ENCODE measurements at regions not wholly inside any gene's neighbourhood (a gene's known extent, or its start where the extent isn't known, plus 50 kb on each side); places are given as distances from the start of the nearest gene placed in this dataset.

DNA sequence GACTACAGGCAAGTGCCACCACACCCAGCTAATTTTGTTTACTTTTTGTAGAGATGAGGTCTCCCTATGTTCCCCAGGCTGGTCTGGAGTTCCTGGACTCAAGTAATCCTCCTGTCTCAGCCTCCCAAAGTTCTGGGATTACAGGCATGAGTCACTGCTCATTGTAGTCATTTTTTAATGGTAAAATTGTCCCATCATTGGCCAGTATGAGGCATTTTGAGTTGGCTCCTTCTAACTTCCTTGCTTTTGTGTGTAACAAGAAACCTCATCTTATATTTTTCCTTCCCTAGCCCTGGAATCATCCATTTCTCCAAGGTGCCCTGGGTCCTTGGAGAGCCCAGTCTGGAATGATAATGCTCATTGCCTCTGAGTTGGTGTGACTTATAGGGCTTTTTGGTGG, 148.5 kb downstream of the INHBB start:
- H3K4me2 ChIP-seq (ENCODE audit: low read depth, low read length) = no peak overlapping the region
- H3K27me3 ChIP-seq (replicated peaks; ENCODE audit: insufficient read depth, low read length) = no peaks in the 10 kb centered on the region
- H3K4me1 ChIP-seq (ENCODE audit: low read length) = no peaks in the 10 kb centered on the region
- DNase-seq = no peak
- H3K27ac ChIP-seq (ENCODE audit: low read length) = no peak overlapping the region
- no peaks in the 10 kb centered on the region for H3K36me3 ChIP-seq (replicated peaks; ENCODE audit: insufficient read depth, low read length)
- H3K9me3 ChIP-seq (replicated peaks; ENCODE audit: insufficient read depth, low read length) = no peaks in the 10 kb centered on the region
- no peaks in the 10 kb centered on the region for H4K20me1 ChIP-seq (ENCODE audit: insufficient read depth, low read length)
- H2AFZ ChIP-seq (ENCODE audit: low read length) = no peak overlapping the region
- H3F3A ChIP-seq (ENCODE audit: insufficient read depth, low read length) = no peaks in the 10 kb centered on the region
- no peaks in the 10 kb centered on the region for H3K9me2 ChIP-seq (replicated peaks; ENCODE audit: insufficient read depth, low read length)
- no peaks in the 10 kb centered on the region for H3K79me2 ChIP-seq (ENCODE audit: low read length)
- no peak for TF ChIP-seq EZH2 (optimal IDR thresholded peaks at IDR 0.05; ENCODE audit: low read depth, low read length)
- no peak for TF ChIP-seq EZH2phosphoT487 (IDR thresholded peaks at IDR 0.05; ENCODE audit: low read length)
- TF ChIP-seq, protein P1, sequence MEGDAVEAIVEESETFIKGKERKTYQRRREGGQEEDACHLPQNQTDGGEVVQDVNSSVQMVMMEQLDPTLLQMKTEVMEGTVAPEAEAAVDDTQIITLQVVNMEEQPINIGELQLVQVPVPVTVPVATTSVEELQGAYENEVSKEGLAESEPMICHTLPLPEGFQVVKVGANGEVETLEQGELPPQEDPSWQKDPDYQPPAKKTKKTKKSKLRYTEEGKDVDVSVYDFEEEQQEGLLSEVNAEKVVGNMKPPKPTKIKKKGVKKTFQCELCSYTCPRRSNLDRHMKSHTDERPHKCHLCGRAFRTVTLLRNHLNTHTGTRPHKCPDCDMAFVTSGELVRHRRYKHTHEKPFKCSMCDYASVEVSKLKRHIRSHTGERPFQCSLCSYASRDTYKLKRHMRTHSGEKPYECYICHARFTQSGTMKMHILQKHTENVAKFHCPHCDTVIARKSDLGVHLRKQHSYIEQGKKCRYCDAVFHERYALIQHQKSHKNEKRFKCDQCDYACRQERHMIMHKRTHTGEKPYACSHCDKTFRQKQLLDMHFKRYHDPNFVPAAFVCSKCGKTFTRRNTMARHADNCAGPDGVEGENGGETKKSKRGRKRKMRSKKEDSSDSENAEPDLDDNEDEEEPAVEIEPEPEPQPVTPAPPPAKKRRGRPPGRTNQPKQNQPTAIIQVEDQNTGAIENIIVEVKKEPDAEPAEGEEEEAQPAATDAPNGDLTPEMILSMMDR (IDR thresholded peaks at IDR 0.05; ENCODE audit: low read length) = no peak
- no peak overlapping the region for H3K4me3 ChIP-seq (ENCODE audit: low read length)
- no peak overlapping the region for H3K9ac ChIP-seq (ENCODE audit: low read length)

DNA sequence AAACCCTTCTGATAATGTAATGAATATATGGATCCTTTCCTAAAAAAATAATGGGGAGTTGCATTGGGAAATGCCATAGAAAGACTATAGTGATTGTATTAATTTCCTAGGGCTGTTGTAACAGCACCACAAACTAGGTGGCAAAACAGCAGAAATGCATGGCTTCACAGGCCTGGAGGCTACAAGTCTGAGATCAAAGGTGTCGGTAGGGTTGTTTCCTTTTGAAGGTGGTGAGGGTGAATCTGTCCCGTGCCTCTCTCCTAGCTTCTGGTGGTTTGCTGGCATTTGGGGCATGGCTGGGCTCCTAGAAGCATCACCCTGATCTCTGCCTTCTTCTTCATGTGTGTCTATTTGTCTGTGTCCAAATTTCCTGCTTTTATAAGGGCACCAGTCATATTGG, 149.7 kb downstream of the INHBB start:
- no peaks in the 10 kb centered on the region for H3K4me1 ChIP-seq (ENCODE audit: low read length)
- no peaks in the 10 kb centered on the region for H3K9me2 ChIP-seq (replicated peaks; ENCODE audit: insufficient read depth, low read length)
- H3K36me3 ChIP-seq (replicated peaks; ENCODE audit: insufficient read depth, low read length) = no peaks in the 10 kb centered on the region
- TF ChIP-seq EZH2 (optimal IDR thresholded peaks at IDR 0.05; ENCODE audit: low read depth, low read length) (no peak), EZH2phosphoT487 (IDR thresholded peaks at IDR 0.05; ENCODE audit: low read length) (no peak)
- TF ChIP-seq, protein P1 (IDR thresholded peaks at IDR 0.05; ENCODE audit: low read length) = no peak
- H3K9ac ChIP-seq (ENCODE audit: low read length) = no peak overlapping the region
- H3K4me3 ChIP-seq (ENCODE audit: low read length) = no peak overlapping the region
- H3K79me2 ChIP-seq (ENCODE audit: low read length) = no peaks in the 10 kb centered on the region
- no peaks in the 10 kb centered on the region for H3K27me3 ChIP-seq (replicated peaks; ENCODE audit: insufficient read depth, low read length)
- no peak for DNase-seq
- no peak overlapping the region for H3K27ac ChIP-seq (ENCODE audit: low read length)
- no peak overlapping the region for H3K4me2 ChIP-seq (ENCODE audit: low read depth, low read length)
- no peaks in the 10 kb centered on the region for H4K20me1 ChIP-seq (ENCODE audit: insufficient read depth, low read length)
- no peaks in the 10 kb centered on the region for H3F3A ChIP-seq (ENCODE audit: insufficient read depth, low read length)
- no peaks in the 10 kb centered on the region for H3K9me3 ChIP-seq (replicated peaks; ENCODE audit: insufficient read depth, low read length)
- no peak overlapping the region for H2AFZ ChIP-seq (ENCODE audit: low read length)

DNA sequence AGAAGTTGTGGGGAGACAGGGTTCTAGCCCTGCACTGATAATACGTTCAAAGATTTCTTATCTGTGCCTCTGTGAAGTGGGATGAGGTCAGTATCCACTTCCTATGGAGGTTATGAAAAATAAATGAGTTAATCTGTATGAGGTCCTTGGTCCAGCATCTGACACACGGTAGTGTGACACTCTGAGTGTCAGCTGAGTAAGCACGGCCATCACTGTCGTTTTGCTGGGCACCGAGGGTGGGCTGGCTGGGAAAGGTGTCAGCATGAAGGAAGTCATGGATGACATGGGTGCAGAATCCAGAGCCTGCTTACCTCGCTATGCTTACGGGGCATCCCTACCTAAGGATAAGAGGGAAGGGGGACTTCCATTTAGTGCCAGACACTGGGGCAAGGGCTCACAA, 150.3 kb downstream of the INHBB start:
- Histone ChIP-seq H3K9me3 (replicated peaks; ENCODE audit: insufficient read depth, low read length) (no peaks in the 10 kb centered on the region), H3F3A (ENCODE audit: insufficient read depth, low read length) (no peaks in the 10 kb centered on the region), H3K4me2 (ENCODE audit: low read depth, low read length) (no peak overlapping the region), H2AFZ (ENCODE audit: low read length) (no peak overlapping the region), H3K27ac (ENCODE audit: low read length) (no peak overlapping the region), H3K36me3 (replicated peaks; ENCODE audit: insufficient read depth, low read length) (no peaks in the 10 kb centered on the region), H3K4me3 (ENCODE audit: low read length) (no peak overlapping the region), H3K27me3 (replicated peaks; ENCODE audit: insufficient read depth, low read length) (no peaks in the 10 kb centered on the region), H3K4me1 (ENCODE audit: low read length) (no peaks in the 10 kb centered on the region), H3K9me2 (replicated peaks; ENCODE audit: insufficient read depth, low read length) (no peaks in the 10 kb centered on the region), H4K20me1 (ENCODE audit: insufficient read depth, low read length) (no peaks in the 10 kb centered on the region), H3K79me2 (ENCODE audit: low read length) (no peaks in the 10 kb centered on the region), H3K9ac (ENCODE audit: low read length) (no peak overlapping the region)
- no peak for DNase-seq
- TF ChIP-seq EZH2phosphoT487 (IDR thresholded peaks at IDR 0.05; ENCODE audit: low read length) (no peak), EZH2 (optimal IDR thresholded peaks at IDR 0.05; ENCODE audit: low read depth, low read length) (no peak)
- TF ChIP-seq, protein P1 (IDR thresholded peaks at IDR 0.05; ENCODE audit: low read length) = no peak

All from MM.1S (cell line).